GM12874 (cell line): ENCODE measurements at regions not wholly inside any gene's neighbourhood (a gene's known extent, or its start where the extent isn't known, plus 50 kb on each side); places are given as distances from the start of the nearest gene placed in this dataset.

Experiments
- CTCF ChIP-seq: IDR thresholded peaks from 2 replicates; pipeline ENCODE4 v1.5.1; 2011; ENCODE audit warnings: low read depth, mild to moderate bottlenecking, control low read depth, low read length, moderate library complexity; ENCODE audit not compliant: insufficient read depth

- no peak for TF ChIP-seq CTCF
These were observed 941.2 kb downstream of the XPNPEP1 start for GRCh38 chr10:108982159-108982558.

GRCh38 chr10:108980869-108981268 is 942.4 kb downstream of the XPNPEP1 start:
- no peak for TF ChIP-seq CTCF

GRCh38 chr10:108975459-108976058 is 947.8 kb downstream of the XPNPEP1 start:
- TF ChIP-seq CTCF = no peak

DNA sequence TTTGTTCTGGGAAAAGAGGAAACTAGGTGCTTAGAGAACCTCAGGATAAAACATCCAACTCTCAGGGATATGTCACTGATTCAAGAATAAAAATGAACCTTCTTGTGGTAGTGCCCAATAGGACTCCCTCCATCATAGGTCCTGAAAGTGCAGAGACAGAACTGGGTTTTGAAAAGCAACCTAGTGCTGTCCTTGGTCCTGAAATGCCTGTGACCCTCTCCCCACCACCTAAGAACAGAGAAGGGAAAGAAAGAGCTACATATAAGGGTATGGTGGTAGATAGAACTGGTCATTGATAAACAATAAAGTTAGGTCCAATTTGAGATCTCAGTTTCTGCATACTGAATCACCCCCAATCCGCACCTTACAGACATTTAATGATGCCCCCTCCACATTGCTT is 953.3 kb downstream of the XPNPEP1 start:
- TF ChIP-seq CTCF = no peak

GRCh38 chr10:108966411-108966810 is 956.9 kb downstream of the XPNPEP1 start:
- TF ChIP-seq CTCF = no peak

- TF ChIP-seq CTCF = no peak
These were observed 957.3 kb downstream of the XPNPEP1 start for GRCh38 chr10:108966005-108966404.

- TF ChIP-seq CTCF = no peak
These were observed 961.1 kb downstream of the XPNPEP1 start for GRCh38 chr10:108962172-108962571.
